Nucleus accumbens (tissue), 56 donors: ENCODE measurements at regions not wholly inside any gene's neighbourhood (a gene's known extent, or its start where the extent isn't known, plus 50 kb on each side); places are given as distances from the start of the nearest gene placed in this dataset.

ENCODE experiments used
- DNase-seq, 56 donors: peaks; one replicate each; lab custom pipeline; 2025; lab: John Stamatoyannopoulos, UW

DNA sequence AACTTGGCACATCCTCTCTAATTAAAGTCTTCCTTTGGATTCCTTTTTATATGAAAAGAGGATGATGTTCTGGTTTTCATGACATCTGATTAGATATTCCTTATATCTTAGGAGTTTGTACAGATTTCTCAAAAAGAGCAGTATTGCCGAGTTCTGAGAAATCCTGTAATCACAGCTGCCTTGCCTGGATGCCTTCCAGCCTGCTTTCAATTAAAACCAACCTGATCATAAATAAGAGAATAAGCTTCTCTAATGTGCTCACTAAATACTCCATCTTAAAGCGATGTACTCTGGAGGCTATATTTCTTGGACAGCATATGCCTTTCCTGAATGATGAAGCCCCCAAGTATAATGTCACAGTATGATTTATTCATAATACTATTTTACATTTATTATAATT is 1203.8 kb upstream of the PIK3C3 start:
- no peak for DNase-seq

DNA sequence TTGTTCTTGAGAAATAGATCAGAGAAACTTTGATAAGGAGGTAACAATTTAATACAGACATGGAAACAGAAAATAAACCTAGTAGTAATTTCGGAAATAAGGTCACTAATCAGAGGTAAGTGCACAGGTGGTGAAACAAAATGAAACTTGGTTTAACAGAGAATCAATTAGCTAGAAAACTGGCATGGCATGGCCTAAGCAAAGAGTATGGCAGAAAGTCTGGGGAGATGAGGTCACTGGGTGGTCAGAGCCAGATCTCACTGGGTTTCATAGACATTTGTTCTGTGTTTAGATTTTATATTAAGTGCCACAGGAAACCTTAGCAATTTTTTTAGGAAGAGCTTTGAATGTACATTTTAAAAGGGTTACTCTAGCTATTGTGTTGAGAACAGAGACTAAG is 1216.0 kb upstream of the PIK3C3 start:
- DNase-seq: no peak

DNA sequence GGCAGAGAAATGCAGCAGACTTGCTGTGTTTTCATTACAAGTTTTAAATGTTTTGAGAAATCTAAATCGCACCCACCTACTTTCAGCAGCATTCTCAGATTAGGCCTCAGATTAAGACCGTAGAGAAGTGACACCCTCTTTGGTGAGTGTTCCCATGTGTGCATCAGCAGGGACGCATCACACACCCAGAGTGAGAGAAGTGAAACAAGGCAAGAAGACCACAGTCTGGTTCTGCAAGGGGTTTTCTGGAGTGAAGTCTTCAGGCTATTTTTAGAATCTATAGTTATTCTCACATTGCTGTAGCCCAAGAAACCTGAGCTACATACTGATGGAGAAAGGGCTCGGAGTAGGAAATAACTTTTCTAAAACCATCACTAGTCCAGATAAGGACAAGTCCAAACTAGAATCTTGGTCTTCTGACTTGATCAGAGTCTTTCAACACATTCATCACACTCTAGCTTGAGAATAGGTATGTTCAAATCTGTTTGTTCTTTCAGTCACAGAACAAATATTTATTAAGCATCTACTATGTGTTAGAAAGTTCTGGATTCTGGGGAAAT is 1216.6 kb upstream of the PIK3C3 start:
- no peak for DNase-seq

DNA sequence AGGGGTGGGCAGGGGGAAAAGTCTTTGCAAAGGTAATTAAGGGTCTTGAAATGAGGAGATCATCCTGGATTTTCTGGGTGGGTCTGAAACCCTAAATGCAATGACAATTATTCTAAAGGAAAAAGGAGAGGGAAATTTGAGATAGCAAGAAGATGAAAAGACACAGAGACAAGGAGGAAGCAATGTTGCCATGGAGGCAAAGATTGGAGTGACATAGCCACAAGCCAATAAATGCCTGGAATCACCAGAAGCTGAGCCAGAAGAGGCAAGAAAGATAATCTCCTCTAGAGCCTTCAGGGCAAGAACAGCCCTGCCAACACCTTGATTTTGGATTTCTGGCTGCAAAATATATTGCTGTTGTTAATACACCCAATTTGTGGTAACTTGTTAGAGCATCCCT is 1246.3 kb upstream of the PIK3C3 start:
- no peak for DNase-seq

GRCh38 chr18:40707797-40708196 is 1247.2 kb upstream of the PIK3C3 start:
- no peak for DNase-seq

- no peak for DNase-seq
Observed at GRCh38 chr18:40698129-40698528, 1256.9 kb upstream of the PIK3C3 start.

DNA sequence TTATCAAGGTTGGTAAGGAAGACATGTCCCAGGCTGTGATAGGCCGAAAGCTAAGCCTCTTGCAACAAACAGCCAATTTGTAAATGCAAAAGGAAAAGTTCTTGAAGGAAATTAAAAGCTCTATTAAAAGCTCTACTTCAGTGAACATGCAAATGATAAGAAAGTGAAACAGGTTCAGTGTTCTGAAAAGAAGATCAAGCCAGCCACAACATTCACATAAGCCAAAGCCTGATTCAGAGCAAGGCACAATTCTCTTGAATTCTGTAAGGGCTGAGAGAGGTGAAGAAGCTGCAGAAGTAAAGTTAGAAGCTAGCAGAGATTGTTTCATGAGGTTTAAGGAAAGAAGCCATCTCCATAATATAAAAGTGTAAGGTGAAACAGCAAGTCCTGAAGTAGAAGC is 1259.5 kb upstream of the PIK3C3 start:
- no peak for DNase-seq

DNA sequence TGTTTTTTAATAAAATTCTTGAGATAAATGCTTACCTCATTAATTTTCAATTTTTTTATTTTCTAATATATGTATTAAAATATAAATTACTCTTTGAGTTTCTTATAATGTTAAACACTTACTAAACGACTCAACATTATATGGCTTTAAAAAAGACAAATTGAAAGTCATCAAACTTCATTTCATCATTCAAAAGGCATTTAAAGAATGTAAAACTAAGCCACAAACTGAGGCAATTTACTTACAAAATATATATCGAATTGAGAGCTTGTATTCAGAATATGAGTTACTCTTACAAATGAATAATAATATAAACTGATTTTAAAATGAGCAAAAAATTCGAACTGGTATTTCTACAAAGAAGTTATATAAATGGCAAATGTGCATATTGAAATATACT is 1262.2 kb upstream of the PIK3C3 start:
- no peak for DNase-seq

- DNase-seq: no peak
Observed at GRCh38 chr18:40690062-40690461, 1265.0 kb upstream of the PIK3C3 start.

GRCh38 chr18:40687399-40687798 is 1267.6 kb upstream of the PIK3C3 start:
- DNase-seq: no peak

GRCh38 chr18:40686836-40687235 is 1268.2 kb upstream of the PIK3C3 start:
- no peak for DNase-seq

DNA sequence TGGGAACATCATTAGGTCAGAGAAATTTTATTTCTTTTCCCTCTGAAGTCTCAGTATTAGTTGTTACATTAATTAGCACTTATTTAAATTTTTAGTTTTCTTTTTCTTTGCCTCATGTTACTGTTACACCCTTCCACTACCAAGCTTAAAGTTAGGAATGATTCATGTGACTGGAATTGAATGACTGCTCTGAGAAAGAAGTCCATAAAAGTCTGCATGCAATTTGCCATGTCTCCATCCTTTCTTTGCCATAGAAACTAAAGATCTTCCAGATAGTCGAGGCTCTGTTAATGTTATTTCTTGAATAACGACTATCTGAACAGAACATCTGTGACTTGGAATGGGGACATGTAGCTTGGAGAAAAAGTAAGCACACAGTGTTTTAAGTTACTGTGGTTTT is 1269.8 kb upstream of the PIK3C3 start:
- DNase-seq: no peak

- DNase-seq: no peak
Observed at GRCh38 chr18:40678318-40678717, 1276.7 kb upstream of the PIK3C3 start.

GRCh38 chr18:40676668-40677067 is 1278.4 kb upstream of the PIK3C3 start:
- DNase-seq: no peak

GRCh38 chr18:40673150-40673549 is 1281.9 kb upstream of the PIK3C3 start:
- DNase-seq: no peak

- no peak for DNase-seq
Observed at GRCh38 chr18:40672590-40672989, 1282.4 kb upstream of the PIK3C3 start.

GRCh38 chr18:40670668-40671375 is 1284.2 kb upstream of the PIK3C3 start:
- no peak for DNase-seq

DNA sequence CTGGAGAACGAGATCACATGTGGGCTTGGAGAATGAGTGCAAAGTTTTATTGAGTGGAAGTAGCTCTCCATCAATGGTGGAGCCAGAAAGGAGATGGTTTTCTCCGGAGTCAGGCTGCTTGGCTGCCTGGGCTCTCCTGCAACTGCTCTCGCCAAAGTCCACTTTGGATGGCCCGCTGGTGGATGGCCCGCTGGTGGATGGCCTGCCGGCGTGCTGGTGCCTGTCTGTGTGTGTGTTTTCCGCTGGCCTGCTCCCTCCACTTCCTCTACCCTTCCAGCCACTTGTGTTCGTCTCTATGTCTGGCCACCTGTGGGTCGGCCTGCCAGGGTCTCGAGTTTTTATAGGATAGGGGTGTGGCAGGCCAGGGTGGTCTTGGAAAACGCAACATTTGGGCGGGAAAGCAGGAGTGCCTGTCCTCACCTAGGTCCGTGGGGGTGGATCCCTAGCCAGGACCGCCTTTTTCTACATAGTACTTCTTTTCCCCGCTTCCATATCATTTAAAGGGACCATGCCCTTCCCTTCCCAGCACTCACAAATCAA is 1292.1 kb upstream of the PIK3C3 start:
- no peak for DNase-seq

GRCh38 chr18:40653682-40654081 is 1301.4 kb upstream of the PIK3C3 start:
- no peak for DNase-seq

DNA sequence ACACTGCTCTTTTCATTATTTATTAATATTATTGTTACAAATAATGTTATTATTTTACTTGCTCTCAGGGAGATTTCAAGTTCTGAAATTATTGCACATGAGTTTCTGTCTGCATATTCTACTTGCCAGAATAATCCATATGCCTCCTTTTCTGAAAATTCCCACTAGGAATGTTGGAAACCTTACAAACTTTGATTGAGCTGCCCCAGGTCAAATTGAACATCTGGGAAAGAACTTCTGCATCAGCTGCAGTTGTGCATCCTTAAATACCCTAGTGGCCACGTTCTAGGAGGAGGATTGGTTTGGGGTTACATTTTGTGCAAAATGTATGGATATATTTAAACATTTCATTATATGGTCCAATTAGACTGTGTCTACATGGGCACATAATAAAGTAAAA is 1302.7 kb upstream of the PIK3C3 start:
- no peak for DNase-seq

- DNase-seq: no peak
Observed at GRCh38 chr18:40651163-40651562, 1303.9 kb upstream of the PIK3C3 start.

DNA sequence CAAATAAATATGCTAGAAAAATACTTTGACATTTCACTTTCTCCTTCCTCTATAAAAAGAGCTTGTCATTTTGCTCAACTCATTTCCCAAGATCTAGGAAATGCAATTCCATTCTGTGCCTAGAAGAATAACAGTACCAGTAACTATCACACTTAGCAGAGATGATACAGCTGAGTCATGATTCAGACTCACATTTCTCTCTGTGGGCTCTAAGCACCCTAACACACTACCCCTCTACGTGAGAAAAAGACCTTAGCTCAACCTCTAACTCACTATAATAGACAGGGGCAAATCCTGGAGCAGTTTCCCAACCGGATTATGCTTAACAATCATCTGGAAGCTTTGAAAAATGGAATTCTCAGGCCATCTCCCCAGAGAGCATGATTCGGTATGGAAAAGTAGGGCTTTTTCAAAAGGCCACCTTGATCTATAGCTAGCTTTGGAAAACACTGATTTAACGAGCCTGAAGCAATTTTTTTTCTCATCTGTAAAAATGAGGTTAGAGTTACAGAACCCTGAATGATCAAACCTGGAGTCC is 1312.3 kb upstream of the PIK3C3 start:
- DNase-seq: no peak
